ENCODE measurements at regions not wholly inside any gene's neighbourhood (a gene's known extent, or its start where the extent isn't known, plus 50 kb on each side); places are given as distances from the start of the nearest gene placed in this dataset.

- TF ChIP-seq GATA3 (IDR thresholded peaks at IDR 0.05; ENCODE audit: low read depth, low read length) (no peak), GATA2 (IDR thresholded peaks at IDR 0.05; ENCODE audit: low read depth, low read length) (no peak)
Measured at GRCh38 chr9:99421369-99421768, 199.3 kb downstream of the SEC61B start.
